ENCODE measurements at regions not wholly inside any gene's neighbourhood (a gene's known extent, or its start where the extent isn't known, plus 50 kb on each side); places are given as distances from the start of the nearest gene placed in this dataset.
"Not testable (repeated sequence)": the region's sequence is repeated elsewhere in the genome, so short reads cannot be mapped to it uniquely, and the experiment has no call there.

GRCh38 chr21:13514308-13514707 is 95.3 kb upstream of the POTED start:
- 14% methylated on average over 1 of the region's 6 CpGs; no CpG with 5 or more reads in 9 of the 10 experiments for WGBS, 10 experiments
- in situ Hi-C loops (cut with MboI; ENCODE audit: low pct_unique_long_range_greater_than_20kb in 2 of 9, low sequenced_read_pairs in 9 of 9, unreplicated experiment in 9 of 9); H3K4me3 ChIP-seq; H3K4me1 ChIP-seq (replicated peaks in 1 of 2); H3K27ac ChIP-seq; ATAC-seq (replicated peaks in 6 of 8): not testable (repeated sequence)

GRCh38 chr21:13515980-13516379 is 93.6 kb upstream of the POTED start:
- ATAC-seq (replicated peaks in 6 of 8); in situ Hi-C loops (cut with MboI; ENCODE audit: low pct_unique_long_range_greater_than_20kb in 2 of 9, low sequenced_read_pairs in 9 of 9, unreplicated experiment in 9 of 9); H3K4me3 ChIP-seq; H3K27ac ChIP-seq; H3K4me1 ChIP-seq (replicated peaks in 1 of 2): not testable (repeated sequence)
- WGBS, 10 experiments: 0 to 70% (median 58%) methylated on average over 1 to 5 of the region's 14 CpGs; no CpG with 5 or more reads in 6 of the 10 experiments

- WGBS, 10 experiments: 0% methylated on average over 1 of the region's 3 CpGs; no CpG with 5 or more reads in 9 of the 10 experiments
- ATAC-seq (replicated peaks in 6 of 8); H3K27ac ChIP-seq; H3K4me3 ChIP-seq; H3K4me1 ChIP-seq (replicated peaks in 1 of 2); in situ Hi-C loops (cut with MboI; ENCODE audit: low pct_unique_long_range_greater_than_20kb in 2 of 9, low sequenced_read_pairs in 9 of 9, unreplicated experiment in 9 of 9): not testable (repeated sequence)
Measured at GRCh38 chr21:13519971-13520370, 89.6 kb upstream of the POTED start.

DNA sequence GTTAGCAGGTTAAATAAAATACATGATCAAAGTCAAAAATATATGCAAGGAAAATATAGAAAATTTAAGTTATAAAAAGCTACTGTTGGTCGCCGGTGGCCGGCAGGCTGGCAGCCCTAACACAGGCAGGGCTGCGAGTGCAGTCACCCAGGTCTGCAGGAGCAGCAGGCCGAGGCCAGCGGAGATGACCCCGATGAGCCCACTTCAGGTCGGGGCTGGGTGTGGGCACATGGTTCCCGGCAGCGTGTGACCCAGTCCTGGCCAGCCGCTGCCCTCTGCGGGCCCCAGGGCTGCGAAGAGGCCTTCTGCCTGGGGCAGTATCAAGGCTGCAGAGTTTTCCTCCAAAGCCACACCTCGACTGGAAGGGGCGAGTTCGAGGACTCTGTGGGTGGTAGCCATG is 84.6 kb upstream of the POTED start:
- ATAC-seq (replicated peaks in 6 of 8); H3K4me3 ChIP-seq; H3K27ac ChIP-seq; H3K4me1 ChIP-seq (replicated peaks in 1 of 2); in situ Hi-C loops (cut with MboI; ENCODE audit: low pct_unique_long_range_greater_than_20kb in 2 of 9, low sequenced_read_pairs in 9 of 9, unreplicated experiment in 9 of 9): not testable (repeated sequence)
- WGBS, 10 experiments: no CpG with 5 or more reads among the region's 16 CpGs

- H3K27ac ChIP-seq; H3K4me3 ChIP-seq; H3K4me1 ChIP-seq (replicated peaks in 1 of 2); in situ Hi-C loops (cut with MboI; ENCODE audit: low pct_unique_long_range_greater_than_20kb in 2 of 9, low sequenced_read_pairs in 9 of 9, unreplicated experiment in 9 of 9): not testable (repeated sequence)
- WGBS, 10 experiments: 0% methylated on average over 1 of the region's 1 CpG; no CpG with 5 or more reads in 9 of the 10 experiments
- peak in 3 of 8 experiments; percentile 70 to 78 (median 73) for ATAC-seq (replicated peaks in 6 of 8)
Measured at GRCh38 chr21:13529082-13529481, 80.5 kb upstream of the POTED start.

DNA sequence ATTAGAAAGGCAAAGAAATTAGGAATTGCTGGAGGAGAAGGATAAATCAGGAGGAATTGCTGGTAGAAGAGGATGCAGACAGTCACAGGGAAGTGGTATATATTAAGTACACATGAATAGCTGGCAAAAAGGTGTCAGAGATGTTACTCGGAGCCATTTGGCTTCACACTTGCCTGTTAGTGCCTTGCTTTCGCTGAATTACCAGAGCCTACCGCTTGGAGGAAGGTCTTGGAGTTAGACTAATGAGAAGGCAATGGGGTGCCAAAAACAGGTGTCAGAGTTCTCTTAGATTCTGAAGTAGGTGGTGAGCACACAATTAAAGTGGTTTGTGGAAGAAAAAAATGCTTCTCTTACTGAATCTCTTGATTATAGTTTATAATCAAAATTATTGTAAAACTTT is 79.9 kb upstream of the POTED start:
- WGBS, 10 experiments: 17 to 30% (median 20%) methylated on average over 1 to 2 of the region's 3 CpGs; no CpG with 5 or more reads in 7 of the 10 experiments
- peak in 2 of 8 experiments; percentile 18 to 25 for ATAC-seq (replicated peaks in 6 of 8)
- H3K4me3 ChIP-seq; in situ Hi-C loops (cut with MboI; ENCODE audit: low pct_unique_long_range_greater_than_20kb in 2 of 9, low sequenced_read_pairs in 9 of 9, unreplicated experiment in 9 of 9); H3K4me1 ChIP-seq (replicated peaks in 1 of 2); H3K27ac ChIP-seq: not testable (repeated sequence)

DNA sequence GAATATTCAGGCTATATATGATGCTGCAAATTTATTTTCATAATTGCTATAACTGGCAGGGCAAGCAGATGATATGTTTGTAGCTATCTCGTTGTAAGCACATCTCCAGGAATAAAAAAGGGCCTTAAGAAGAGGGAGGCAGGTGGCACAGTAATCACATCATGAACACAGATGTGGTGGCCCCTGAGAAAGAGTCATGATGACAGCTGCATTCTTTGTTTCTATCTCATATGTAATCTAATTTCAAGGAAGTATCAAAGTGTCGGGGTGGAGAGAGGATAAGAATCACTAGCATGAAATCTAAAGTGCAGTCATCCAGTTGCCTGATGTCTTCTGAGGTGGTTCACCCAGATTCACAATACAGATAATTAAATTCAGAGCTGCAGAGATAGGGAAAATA is 78.9 kb upstream of the POTED start:
- WGBS, 10 experiments: 0% methylated on average over 1 of the region's 2 CpGs; no CpG with 5 or more reads in 9 of the 10 experiments
- H3K4me3 ChIP-seq; H3K4me1 ChIP-seq (replicated peaks in 1 of 2); H3K27ac ChIP-seq; in situ Hi-C loops (cut with MboI; ENCODE audit: low pct_unique_long_range_greater_than_20kb in 2 of 9, low sequenced_read_pairs in 9 of 9, unreplicated experiment in 9 of 9): not testable (repeated sequence)
- ATAC-seq (replicated peaks in 6 of 8): peak in 1 of 8 experiments; percentile 37

DNA sequence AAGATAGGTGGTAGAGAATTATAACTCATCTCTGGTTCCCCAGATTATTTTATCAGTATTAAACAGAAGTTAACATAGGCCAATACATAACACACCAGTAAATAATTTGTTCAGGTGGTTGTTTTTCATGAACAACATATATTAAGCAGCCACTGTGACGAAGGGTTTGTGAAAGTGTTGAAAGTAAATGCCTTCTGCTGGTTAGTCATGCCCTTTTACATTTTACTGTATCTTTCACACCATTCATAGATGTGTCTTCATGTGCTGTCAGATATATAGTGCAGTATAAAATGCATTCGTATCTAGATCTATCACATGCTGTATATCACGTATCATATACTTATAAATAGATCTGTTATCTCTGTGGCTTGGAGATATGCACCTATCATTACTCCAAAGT is 66.1 kb upstream of the POTED start:
- H3K27ac ChIP-seq; H3K4me1 ChIP-seq (replicated peaks in 1 of 2); in situ Hi-C loops (cut with MboI; ENCODE audit: low pct_unique_long_range_greater_than_20kb in 2 of 9, low sequenced_read_pairs in 9 of 9, unreplicated experiment in 9 of 9); H3K4me3 ChIP-seq; ATAC-seq (replicated peaks in 6 of 8): not testable (repeated sequence)
- WGBS, 10 experiments: 25% methylated on average over 2 of the region's 3 CpGs; no CpG with 5 or more reads in 9 of the 10 experiments

GRCh38 chr21:13545525-13545924 is 64.1 kb upstream of the POTED start:
- 0% methylated on average over 1 of the region's 1 CpG; no CpG with 5 or more reads in 8 of the 10 experiments for WGBS, 10 experiments
- H3K4me1 ChIP-seq (replicated peaks in 1 of 2); ATAC-seq (replicated peaks in 6 of 8); in situ Hi-C loops (cut with MboI; ENCODE audit: low pct_unique_long_range_greater_than_20kb in 2 of 9, low sequenced_read_pairs in 9 of 9, unreplicated experiment in 9 of 9); H3K27ac ChIP-seq; H3K4me3 ChIP-seq: not testable (repeated sequence)
